Muscle of leg (tissue), 3 donors: ENCODE measurements at regions not wholly inside any gene's neighbourhood (a gene's known extent, or its start where the extent isn't known, plus 50 kb on each side); places are given as distances from the start of the nearest gene placed in this dataset.
"Not testable (repeated sequence)": the region's sequence is repeated elsewhere in the genome, so short reads cannot be mapped to it uniquely, and the experiment has no call there.

Experiments used
- DNase-seq: peaks from one replicate; pipeline ENCODE4 v3.0.0; 2013
- H3K27ac ChIP-seq: one replicate; pipeline ENCODE4 v1.5.1; 2013; ENCODE audit warnings: mild to moderate bottlenecking, low read length, control low read depth
- H3K27me3 ChIP-seq: one replicate; pipeline ENCODE4 v1.6.1; 2013; ENCODE audit warnings: low read length; ENCODE audit not compliant: control insufficient read depth, insufficient read depth
- H3K36me3 ChIP-seq: one replicate; pipeline ENCODE4 v1.6.1; 2013; ENCODE audit warnings: low read length; ENCODE audit not compliant: control insufficient read depth, insufficient read depth
- H3K4me1 ChIP-seq: one replicate; pipeline ENCODE4 v1.6.1; 2013; ENCODE audit warnings: low read length; ENCODE audit not compliant: control insufficient read depth, insufficient read depth
- H3K4me3 ChIP-seq: one replicate; pipeline ENCODE4 v1.5.1; 2013; ENCODE audit warnings: low read length, control low read depth
- H3K9me3 ChIP-seq: replicated peaks from 2 replicates; pipeline ENCODE4 v1.6.1; 2013; ENCODE audit warnings: low read depth, low read length; ENCODE audit not compliant: control insufficient read depth
- WGBS: methylation state at CpG from one replicate; pipeline ENCODE4 v1.1.5; 2013; ENCODE audit warnings: missing lambda C conversion rate; ENCODE audit not compliant: insufficient coverage; 5-methylcytosine and 5-hydroxymethylcytosine counted together

- H3K9me3 ChIP-seq, H3K27me3 ChIP-seq, H3K4me3 ChIP-seq, H3K4me1 ChIP-seq, H3K36me3 ChIP-seq, DNase-seq, H3K27ac ChIP-seq: not testable (repeated sequence)
- 20% methylated on average over 1 of the region's 1 CpG for WGBS
Measured at GRCh38 chr21:9572782-9573181, 948.6 kb upstream of the TPTE start.

- H3K4me1 ChIP-seq, H3K9me3 ChIP-seq, H3K27me3 ChIP-seq, H3K4me3 ChIP-seq, DNase-seq, H3K27ac ChIP-seq, H3K36me3 ChIP-seq: not testable (repeated sequence)
- no CpG with 5 or more reads among the region's 1 CpG for WGBS
Measured at GRCh38 chr21:9573528-9573927, 947.9 kb upstream of the TPTE start.

GRCh38 chr21:9579275-9579674 is 942.1 kb upstream of the TPTE start:
- not testable (repeated sequence) for H3K27me3 ChIP-seq, H3K9me3 ChIP-seq, H3K36me3 ChIP-seq, H3K4me3 ChIP-seq, H3K27ac ChIP-seq, H3K4me1 ChIP-seq, DNase-seq
- no CpG with 5 or more reads among the region's 17 CpGs for WGBS

GRCh38 chr21:9587941-9588340 is 933.4 kb upstream of the TPTE start:
- H3K36me3 ChIP-seq: not testable (repeated sequence)

GRCh38 chr21:9592591-9592990 is 928.8 kb upstream of the TPTE start:
- 73% methylated on average over 9 of the region's 24 CpGs for WGBS

More at GRCh38 chr21:9587941-9588340, 933.4 kb upstream of the TPTE start:
- not testable (repeated sequence) for H3K4me1 ChIP-seq, H3K9me3 ChIP-seq, H3K4me3 ChIP-seq, H3K27ac ChIP-seq, H3K27me3 ChIP-seq, DNase-seq
- no CpG with 5 or more reads among the region's 3 CpGs for WGBS

GRCh38 chr21:9593646-9594045 is 927.7 kb upstream of the TPTE start:
- not testable (repeated sequence) for H3K36me3 ChIP-seq, H3K4me3 ChIP-seq, H3K4me1 ChIP-seq, H3K9me3 ChIP-seq, H3K27me3 ChIP-seq, H3K27ac ChIP-seq, DNase-seq
- WGBS: 95% methylated on average over 4 of the region's 27 CpGs

More at GRCh38 chr21:9592591-9592990, 928.8 kb upstream of the TPTE start:
- H3K36me3 ChIP-seq, H3K9me3 ChIP-seq, H3K27me3 ChIP-seq, H3K4me1 ChIP-seq, DNase-seq, H3K4me3 ChIP-seq, H3K27ac ChIP-seq: not testable (repeated sequence)

GRCh38 chr21:9614011-9614410 is 907.4 kb upstream of the TPTE start:
- 86% methylated on average over 7 of the region's 23 CpGs for WGBS
- H3K4me3 ChIP-seq: not testable (repeated sequence)

GRCh38 chr21:9621121-9621793 is 900.1 kb upstream of the TPTE start:
- DNase-seq, H3K4me3 ChIP-seq, H3K27ac ChIP-seq, H3K27me3 ChIP-seq, H3K36me3 ChIP-seq, H3K9me3 ChIP-seq, H3K4me1 ChIP-seq: not testable (repeated sequence)
- WGBS: no CpG with 5 or more reads among the region's 2 CpGs

More at GRCh38 chr21:9614011-9614410, 907.4 kb upstream of the TPTE start:
- H3K27ac ChIP-seq, H3K27me3 ChIP-seq, H3K4me1 ChIP-seq, H3K36me3 ChIP-seq, DNase-seq, H3K9me3 ChIP-seq: not testable (repeated sequence)

GRCh38 chr21:9628051-9628450 is 893.3 kb upstream of the TPTE start:
- not testable (repeated sequence) for H3K36me3 ChIP-seq, H3K4me1 ChIP-seq, H3K4me3 ChIP-seq, DNase-seq, H3K9me3 ChIP-seq, H3K27ac ChIP-seq, H3K27me3 ChIP-seq
- WGBS: no CpG with 5 or more reads among the region's 3 CpGs

GRCh38 chr21:9647409-9647808 is 874.0 kb upstream of the TPTE start:
- peaks cover 22% of the 10 kb centered on the region for H3K9me3 ChIP-seq
- H3K36me3 ChIP-seq, H3K4me1 ChIP-seq, H3K27me3 ChIP-seq, H3K27ac ChIP-seq, H3K4me3 ChIP-seq, DNase-seq: not testable (repeated sequence)

- not testable (repeated sequence) for H3K36me3 ChIP-seq, H3K4me1 ChIP-seq, DNase-seq, H3K27ac ChIP-seq, H3K27me3 ChIP-seq, H3K4me3 ChIP-seq
- peaks cover 26% of the 10 kb centered on the region for H3K9me3 ChIP-seq
Measured at GRCh38 chr21:9648331-9648730, 873.1 kb upstream of the TPTE start.
